ENCODE measurements at regions not wholly inside any gene's neighbourhood (a gene's known extent, or its start where the extent isn't known, plus 50 kb on each side); places are given as distances from the start of the nearest gene placed in this dataset.

DNA sequence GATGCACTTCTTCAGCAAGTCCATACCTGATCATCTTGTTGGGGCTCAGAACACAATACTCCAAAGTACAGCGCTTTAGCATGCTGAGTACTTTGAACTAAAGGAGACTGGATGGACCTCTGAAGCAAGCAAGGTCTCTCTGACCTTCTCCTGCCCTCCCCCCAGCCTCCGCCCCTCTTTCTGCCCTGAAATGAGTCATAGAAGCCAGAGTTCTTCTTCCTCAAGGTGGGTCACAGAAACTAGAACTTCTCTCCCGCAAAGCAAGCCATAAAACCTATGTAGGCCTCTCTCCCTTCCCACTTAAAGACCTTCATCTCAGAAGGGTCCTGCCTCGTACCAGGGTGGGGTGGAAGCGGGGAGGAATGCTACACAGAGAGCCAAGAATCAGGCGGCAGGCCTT, 230.5 kb upstream of the PROK2 start:
- Mint-ChIP-seq H3K27me3 (peaks cover 8% of the 10 kb centered on the region), H3K9me3 (no peaks in the 10 kb centered on the region), H3K4me3 (no peak overlapping the region), H3K36me3 (ENCODE audit: low read depth) (no peaks in the 10 kb centered on the region), H3K4me1 (ENCODE audit: low read depth) (peaks cover 20% of the 10 kb centered on the region), H3K27ac (no peak overlapping the region)
- DNase-seq: no peak

DNA sequence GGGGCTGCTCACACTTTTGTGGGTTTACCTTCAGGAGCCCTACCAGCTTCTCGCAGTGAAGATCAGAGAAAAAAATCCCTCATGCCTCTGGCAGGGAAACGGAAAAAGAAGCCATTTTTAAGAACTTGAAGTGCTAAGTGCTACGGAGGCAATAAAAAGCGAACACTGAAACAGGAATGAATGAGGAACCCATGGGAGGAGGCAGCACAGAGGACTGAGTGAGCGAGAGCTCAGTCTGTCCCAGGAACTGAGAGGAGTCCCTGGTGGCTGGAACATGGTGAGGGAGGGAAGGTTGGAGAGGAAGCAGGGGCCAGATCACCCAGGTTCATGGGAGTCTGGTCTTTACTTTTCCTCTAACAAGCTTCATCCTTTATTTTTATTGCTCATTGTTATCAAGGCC, 228.1 kb upstream of the PROK2 start:
- peaks cover 19% of the 10 kb centered on the region for H3K4me1 Mint-ChIP-seq (ENCODE audit: low read depth)
- peaks cover 11% of the 10 kb centered on the region for H3K27me3 Mint-ChIP-seq
- H3K4me3 Mint-ChIP-seq: no peak overlapping the region
- H3K36me3 Mint-ChIP-seq (ENCODE audit: low read depth): no peaks in the 10 kb centered on the region
- H3K9me3 Mint-ChIP-seq: no peaks in the 10 kb centered on the region
- DNase-seq: no peak
- H3K27ac Mint-ChIP-seq: no peak overlapping the region

DNA sequence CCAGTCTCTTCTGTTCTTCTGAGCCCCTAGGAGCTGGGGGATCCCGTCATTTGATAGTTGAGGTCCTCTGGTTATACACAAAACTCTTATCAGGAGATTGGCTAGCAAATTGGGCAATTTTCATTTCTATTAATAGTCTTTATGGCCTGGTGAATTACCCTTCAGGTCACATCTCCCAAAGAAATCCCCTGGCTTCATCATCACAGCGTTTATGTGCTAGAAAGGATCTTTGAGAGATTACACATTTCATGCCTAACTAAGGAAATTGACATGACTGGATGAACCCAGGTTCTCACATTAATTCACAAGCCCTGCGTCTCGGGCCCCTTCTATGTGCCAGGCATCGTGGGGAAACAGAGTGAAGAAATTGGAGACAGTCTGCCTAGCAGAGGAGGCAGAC, 227.4 kb upstream of the PROK2 start:
- Mint-ChIP-seq H3K27me3 (peaks cover 14% of the 10 kb centered on the region), H3K27ac (no peak overlapping the region), H3K4me3 (no peak overlapping the region), H3K36me3 (ENCODE audit: low read depth) (no peaks in the 10 kb centered on the region), H3K4me1 (ENCODE audit: low read depth) (peaks cover 14% of the 10 kb centered on the region), H3K9me3 (no peaks in the 10 kb centered on the region)
- DNase-seq: no peak

DNA sequence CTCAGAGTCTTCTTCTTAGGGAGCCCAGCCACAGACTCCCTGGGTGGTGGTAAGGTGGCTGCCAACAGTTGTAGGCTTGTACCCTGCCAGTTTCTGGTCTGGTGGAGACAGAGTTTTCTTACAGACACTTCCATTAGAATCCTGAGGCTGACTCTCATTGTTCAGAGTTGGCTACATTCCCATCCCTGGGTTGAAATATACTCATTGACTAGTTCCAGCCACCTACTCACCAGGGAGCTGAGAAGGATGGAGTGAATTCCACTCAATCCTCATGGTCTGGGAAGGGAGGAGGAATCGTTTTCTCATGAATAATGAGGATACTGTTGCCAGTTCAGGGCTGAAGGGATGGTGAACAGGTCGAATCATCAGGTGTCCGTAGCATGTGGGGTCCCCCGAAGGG, 226.5 kb upstream of the PROK2 start:
- DNase-seq: no peak
- H3K36me3 Mint-ChIP-seq (ENCODE audit: low read depth): no peaks in the 10 kb centered on the region
- no peak overlapping the region for H3K27ac Mint-ChIP-seq
- H3K9me3 Mint-ChIP-seq: no peaks in the 10 kb centered on the region
- H3K27me3 Mint-ChIP-seq: peaks cover 14% of the 10 kb centered on the region
- peaks cover 14% of the 10 kb centered on the region for H3K4me1 Mint-ChIP-seq (ENCODE audit: low read depth)
- no peak overlapping the region for H3K4me3 Mint-ChIP-seq

DNA sequence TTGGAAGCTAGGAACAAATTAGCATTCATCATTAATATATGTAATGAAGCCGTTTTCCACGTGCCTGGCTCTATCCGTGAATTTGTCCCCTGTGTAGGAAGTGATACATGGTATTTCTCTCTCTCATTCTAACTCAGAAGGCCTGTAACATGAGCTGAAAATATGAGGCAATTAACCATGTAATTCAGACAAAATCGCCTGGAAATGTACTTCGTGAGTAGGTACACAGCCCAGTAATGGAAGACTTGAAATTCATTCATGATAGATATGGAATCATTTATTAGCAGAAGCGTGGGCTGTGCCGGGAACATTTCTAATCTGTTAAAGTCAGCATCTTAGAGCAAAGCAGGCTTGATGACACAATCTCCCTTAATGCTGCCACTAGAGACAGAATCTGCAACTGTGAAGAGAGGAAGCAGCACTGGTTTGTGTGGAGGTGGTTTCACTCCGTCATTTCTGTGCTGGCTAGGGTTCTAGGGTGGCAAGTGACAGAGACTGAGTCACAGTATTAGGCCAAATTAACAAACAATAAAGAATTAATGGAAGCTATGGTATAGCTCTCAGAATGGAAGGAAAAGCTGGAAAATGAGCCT, 225.0 kb upstream of the PROK2 start:
- no peak for DNase-seq
- H3K27me3 Mint-ChIP-seq: peaks cover 14% of the 10 kb centered on the region
- H3K4me1 Mint-ChIP-seq (ENCODE audit: low read depth): peaks cover 12% of the 10 kb centered on the region
- H3K36me3 Mint-ChIP-seq (ENCODE audit: low read depth): no peaks in the 10 kb centered on the region
- H3K9me3 Mint-ChIP-seq: no peaks in the 10 kb centered on the region
- H3K27ac Mint-ChIP-seq: no peak overlapping the region
- H3K4me3 Mint-ChIP-seq: no peak overlapping the region

DNA sequence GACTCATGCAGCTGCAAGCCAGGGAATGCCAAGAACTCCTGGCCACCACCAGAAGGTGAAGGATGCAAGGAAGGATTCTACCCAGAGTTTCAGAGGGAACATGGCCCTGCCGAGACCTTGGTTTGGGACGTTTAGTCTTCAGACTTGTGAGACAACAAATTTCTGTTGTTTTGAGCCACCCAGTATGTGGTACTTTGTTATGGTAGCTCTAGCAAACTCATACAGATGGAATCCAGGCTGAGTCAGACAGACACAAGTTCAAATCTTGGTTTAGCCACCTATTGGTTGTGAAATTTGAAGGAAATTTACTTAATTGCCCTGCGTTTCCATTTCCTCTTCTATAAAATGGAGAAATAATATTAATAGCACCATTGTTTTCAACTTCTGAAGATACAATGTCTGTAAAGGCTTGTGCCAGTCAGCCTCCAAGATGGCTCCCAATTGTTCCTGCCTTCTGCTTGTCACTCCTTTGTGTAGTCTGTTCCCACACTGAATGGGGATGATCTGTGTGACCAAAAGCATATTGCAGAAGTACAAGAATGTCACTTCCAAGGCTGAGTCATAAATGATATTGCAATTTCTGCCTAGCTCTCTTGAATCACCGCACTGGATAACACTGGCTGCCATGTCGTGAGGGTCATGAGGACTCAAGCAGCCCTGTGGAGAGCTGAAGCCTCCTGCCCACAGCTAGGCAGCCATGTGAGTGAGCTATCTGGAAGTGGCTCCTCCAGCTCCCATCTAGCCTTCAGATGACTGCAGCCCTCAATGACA, 223.5 kb upstream of the PROK2 start:
- Mint-ChIP-seq H3K9me3 (no peaks in the 10 kb centered on the region), H3K4me3 (no peak overlapping the region), H3K27ac (no peak overlapping the region), H3K27me3 (peaks cover 12% of the 10 kb centered on the region), H3K36me3 (ENCODE audit: low read depth) (no peaks in the 10 kb centered on the region), H3K4me1 (ENCODE audit: low read depth) (peaks cover 13% of the 10 kb centered on the region)
- no peak for DNase-seq

DNA sequence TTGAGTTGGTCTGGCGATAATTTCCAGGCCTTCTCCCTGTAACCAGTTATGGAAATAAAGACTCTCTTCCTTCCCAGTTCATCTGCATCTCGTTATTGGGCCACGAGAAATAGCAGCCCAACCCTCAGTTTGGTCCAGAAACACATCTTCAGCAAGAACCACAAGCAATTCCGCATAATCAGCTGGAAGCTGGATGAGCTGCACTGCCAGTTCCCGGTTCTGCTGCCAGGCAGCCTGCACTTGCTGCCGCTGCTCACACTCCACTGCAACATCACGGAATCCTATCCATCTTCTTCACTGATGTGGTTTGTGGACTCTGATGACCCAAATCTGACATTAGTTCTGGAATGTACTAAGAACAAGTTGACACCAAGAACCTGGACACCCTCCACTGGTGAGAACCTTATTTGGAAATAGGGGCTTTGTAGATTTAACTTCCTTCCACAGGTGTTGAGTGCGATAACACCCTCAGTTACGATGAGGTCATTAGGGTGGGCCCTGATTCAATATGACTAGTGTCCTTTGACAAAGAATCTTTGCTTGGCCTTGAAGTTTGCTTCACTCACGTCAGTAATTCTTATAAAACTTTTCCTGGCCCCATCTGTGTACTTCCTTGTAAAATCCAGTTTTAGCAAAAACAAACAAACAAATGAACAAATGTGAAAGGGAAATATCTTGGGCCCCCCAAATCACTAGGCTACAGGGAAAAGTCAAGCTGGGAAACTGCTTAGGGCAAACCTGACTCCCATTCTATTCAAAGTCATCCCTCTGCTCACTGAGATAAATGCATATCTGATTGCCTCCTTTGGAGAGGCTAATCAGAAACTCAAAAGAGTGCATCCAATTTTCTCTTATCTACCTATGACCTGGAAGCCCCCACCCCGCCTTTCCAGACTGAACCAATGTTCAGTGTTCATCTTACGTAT, 221.9 kb upstream of the PROK2 start:
- H3K36me3 Mint-ChIP-seq (ENCODE audit: low read depth): no peaks in the 10 kb centered on the region
- no peaks in the 10 kb centered on the region for H3K9me3 Mint-ChIP-seq
- H3K4me3 Mint-ChIP-seq: no peak overlapping the region
- no peak for DNase-seq
- no peak overlapping the region for H3K27ac Mint-ChIP-seq
- peaks cover 13% of the 10 kb centered on the region for H3K4me1 Mint-ChIP-seq (ENCODE audit: low read depth)
- peaks cover 17% of the 10 kb centered on the region for H3K27me3 Mint-ChIP-seq

DNA sequence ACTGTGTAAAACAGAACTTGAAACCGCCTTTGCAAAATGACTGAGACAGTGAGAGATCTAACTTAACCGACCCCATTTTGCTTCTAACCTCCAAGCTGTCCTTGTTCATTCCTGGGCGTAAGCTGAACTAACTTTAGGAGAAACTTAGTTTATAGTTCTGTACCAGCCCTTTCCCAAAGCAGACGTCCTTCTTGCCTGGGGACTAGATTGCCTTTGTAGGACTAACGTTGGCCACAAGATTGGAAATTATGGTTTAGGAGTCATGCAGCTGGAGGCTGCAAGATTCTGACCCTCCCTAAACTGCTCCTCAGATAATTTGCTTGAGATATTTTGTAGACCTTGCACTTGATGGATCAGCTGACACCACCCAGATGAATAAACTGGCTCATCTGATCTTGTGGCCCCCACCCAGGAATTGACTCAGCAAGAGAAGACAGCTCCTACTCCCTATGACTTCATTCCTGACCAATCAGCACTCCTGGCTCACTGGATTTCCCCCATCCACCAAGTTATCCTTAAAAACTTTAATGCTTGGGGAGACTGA, 219.9 kb upstream of the PROK2 start:
- no peak overlapping the region for H3K27ac Mint-ChIP-seq
- no peaks in the 10 kb centered on the region for H3K9me3 Mint-ChIP-seq
- peaks cover 14% of the 10 kb centered on the region for H3K27me3 Mint-ChIP-seq
- no peak for DNase-seq
- H3K4me3 Mint-ChIP-seq: no peak overlapping the region
- peaks cover 6% of the 10 kb centered on the region for H3K4me1 Mint-ChIP-seq (ENCODE audit: low read depth)
- no peaks in the 10 kb centered on the region for H3K36me3 Mint-ChIP-seq (ENCODE audit: low read depth)

DNA sequence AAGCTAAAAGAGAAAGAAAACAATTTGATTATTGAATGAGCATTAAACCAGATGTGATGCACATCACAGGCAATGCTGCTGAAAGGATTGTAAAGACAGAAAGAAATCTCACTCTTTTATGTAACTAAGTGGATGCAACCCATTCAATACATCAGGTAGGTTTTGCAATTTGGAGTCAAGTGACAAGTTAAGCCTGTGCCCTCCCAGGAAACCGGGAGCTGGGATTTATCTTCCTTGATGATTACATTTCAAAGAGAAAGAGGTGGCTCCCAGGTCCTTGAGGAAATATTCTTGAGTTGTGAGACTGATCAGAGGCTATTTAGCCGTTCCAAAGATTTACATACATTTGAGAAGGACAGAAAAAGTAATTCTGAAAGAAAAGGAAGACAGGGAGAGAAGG, 219.0 kb upstream of the PROK2 start:
- Mint-ChIP-seq H3K4me1 (ENCODE audit: low read depth) (peaks cover 12% of the 10 kb centered on the region), H3K27me3 (peaks cover 14% of the 10 kb centered on the region), H3K9me3 (peaks cover 4% of the 10 kb centered on the region), H3K4me3 (no peak overlapping the region), H3K27ac (no peak overlapping the region), H3K36me3 (ENCODE audit: low read depth) (no peaks in the 10 kb centered on the region)
- no peak for DNase-seq

DNA sequence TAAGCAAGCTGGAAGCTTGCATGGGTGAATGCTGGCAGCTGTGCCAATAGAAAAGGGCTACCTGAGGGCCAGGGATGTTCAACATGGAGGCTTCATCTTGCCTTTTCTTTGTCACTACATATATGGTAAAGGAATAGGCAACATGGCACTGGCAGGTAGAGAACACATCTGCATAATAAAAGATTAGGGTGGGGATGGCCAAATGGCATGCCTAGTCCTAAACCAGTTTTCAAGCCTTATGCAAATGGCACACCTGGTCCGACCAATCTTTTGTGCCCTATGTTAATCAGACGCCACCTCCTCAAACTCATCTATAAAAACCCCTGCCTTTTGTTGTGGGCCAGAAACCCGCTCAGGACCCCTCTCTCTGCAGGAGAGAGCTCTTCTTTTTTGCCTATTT, 216.8 kb upstream of the PROK2 start:
- peaks cover 30% of the 10 kb centered on the region for H3K4me1 Mint-ChIP-seq (ENCODE audit: low read depth)
- no peak overlapping the region for H3K4me3 Mint-ChIP-seq
- no peak overlapping the region for H3K27ac Mint-ChIP-seq
- H3K27me3 Mint-ChIP-seq: peaks cover 16% of the 10 kb centered on the region
- DNase-seq: no peak
- peaks cover 6% of the 10 kb centered on the region for H3K9me3 Mint-ChIP-seq
- H3K36me3 Mint-ChIP-seq (ENCODE audit: low read depth): no peaks in the 10 kb centered on the region

DNA sequence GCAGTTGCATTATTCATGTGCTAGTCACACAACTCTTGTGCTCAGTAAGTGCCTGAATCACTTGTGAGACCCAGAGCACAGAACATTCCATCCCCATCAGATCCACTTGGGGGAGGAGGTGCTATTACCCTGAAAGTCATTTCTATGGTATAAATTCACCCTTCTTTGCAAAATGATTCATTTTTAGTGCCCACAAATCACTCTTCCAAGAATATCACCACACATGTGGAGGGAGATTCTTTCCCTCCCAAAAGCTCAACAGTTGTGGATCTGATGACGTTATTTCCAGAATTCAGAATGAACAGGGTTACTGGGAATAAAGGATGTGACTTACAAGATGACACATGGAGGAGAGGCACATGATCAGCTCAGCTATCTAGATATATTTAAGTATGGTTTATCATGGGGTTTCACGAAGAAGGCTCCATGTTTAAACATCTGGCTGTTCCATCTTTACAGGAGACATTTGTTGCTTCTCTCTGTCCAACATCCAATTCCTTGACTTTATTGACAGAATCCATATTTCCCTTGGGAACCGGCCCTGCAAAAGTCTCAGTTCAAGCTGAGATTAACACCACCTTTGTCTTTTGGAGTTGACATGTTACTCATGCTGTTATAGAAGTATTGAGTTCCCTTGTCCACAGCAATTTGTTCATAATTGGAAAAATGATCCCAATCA, 214.2 kb upstream of the PROK2 start:
- Mint-ChIP-seq H3K27ac (peak overlapping the region; percentile 88), H3K4me3 (no peak overlapping the region), H3K36me3 (ENCODE audit: low read depth) (no peaks in the 10 kb centered on the region), H3K9me3 (peaks cover 6% of the 10 kb centered on the region), H3K4me1 (ENCODE audit: low read depth) (peaks cover 34% of the 10 kb centered on the region), H3K27me3 (peaks cover 22% of the 10 kb centered on the region)
- no peak for DNase-seq

DNA sequence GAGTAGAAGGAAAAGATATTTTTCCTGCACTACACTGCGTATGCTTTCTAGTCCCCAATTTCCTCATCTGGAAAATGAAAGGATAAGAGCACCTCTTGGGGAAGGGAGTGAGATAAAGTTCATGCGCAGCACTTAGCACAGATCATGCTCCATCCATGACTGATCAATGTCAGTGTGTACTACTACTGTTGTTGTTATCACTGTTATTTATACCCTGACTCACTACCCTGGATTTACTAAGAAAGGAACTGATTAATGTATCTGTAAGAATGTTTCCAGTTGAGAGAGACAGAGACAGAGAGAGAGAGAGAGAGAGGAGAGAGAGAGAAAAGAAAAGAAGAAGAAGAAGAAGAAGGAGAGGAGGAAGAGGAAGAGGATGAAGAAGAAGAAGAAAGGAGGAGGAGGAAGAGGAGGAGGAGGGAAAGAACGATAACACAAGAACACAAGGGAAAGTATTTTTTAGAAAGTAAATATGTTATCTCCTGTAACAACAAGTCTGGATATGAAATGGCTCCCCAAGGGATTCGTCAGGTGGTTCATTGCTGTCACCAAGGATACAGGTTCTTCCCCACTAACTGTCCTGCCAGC, 212.2 kb upstream of the PROK2 start:
- H3K27ac Mint-ChIP-seq: peak overlapping the region; percentile 44
- no peak overlapping the region for H3K4me3 Mint-ChIP-seq
- peaks cover 41% of the 10 kb centered on the region for H3K4me1 Mint-ChIP-seq (ENCODE audit: low read depth)
- H3K9me3 Mint-ChIP-seq: peaks cover 10% of the 10 kb centered on the region
- peaks cover 20% of the 10 kb centered on the region for H3K27me3 Mint-ChIP-seq
- no peaks in the 10 kb centered on the region for H3K36me3 Mint-ChIP-seq (ENCODE audit: low read depth)
- no peak for DNase-seq

DNA sequence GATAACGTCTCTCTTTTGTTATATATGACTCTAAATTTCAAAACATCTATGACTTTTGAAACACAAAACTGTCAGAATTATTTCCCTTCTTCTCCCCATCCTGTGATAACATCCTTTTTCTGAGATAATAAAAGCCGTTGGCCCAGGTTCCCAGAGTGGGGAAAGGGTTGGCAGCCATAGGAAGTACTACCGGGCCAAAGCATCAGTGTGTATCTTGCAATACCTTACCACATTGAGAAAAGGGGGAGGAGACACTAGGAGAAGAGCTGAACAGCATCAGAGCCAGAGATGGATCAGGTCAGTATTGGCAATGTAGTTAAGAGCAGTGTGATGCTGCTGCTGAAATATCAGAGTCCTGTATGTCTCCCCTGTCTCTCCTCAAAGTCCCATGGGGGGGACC, 210.0 kb upstream of the PROK2 start:
- Mint-ChIP-seq H3K4me1 (ENCODE audit: low read depth) (peaks cover 45% of the 10 kb centered on the region), H3K4me3 (no peak overlapping the region), H3K9me3 (peaks cover 16% of the 10 kb centered on the region), H3K36me3 (ENCODE audit: low read depth) (no peaks in the 10 kb centered on the region), H3K27ac (peak overlapping the region; percentile 5), H3K27me3 (peaks cover 15% of the 10 kb centered on the region)
- DNase-seq: no peak

DNA sequence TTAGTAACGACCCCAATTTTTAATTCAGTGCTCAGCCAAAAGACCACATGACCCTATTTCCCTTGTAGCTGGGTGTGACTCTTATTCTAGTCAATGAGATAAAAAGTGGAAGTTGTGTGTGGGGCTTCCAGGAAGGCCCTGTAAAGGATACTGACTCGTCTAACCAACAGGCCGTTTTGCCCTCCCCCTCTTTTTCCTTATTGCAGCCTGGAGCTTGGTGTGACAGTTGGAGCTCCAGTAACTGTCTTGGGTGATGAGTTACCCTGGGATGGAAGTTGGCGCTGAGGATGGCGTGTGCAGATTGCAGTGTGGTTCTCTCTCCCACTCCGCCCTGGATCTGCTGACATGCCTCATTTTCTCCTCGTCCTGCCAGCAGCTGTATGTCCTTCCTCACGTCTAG, 209.3 kb upstream of the PROK2 start:
- H3K27me3 Mint-ChIP-seq: peaks cover 15% of the 10 kb centered on the region
- peaks cover 40% of the 10 kb centered on the region for H3K4me1 Mint-ChIP-seq (ENCODE audit: low read depth)
- H3K9me3 Mint-ChIP-seq: peaks cover 12% of the 10 kb centered on the region
- no peak overlapping the region for H3K27ac Mint-ChIP-seq
- no peak overlapping the region for H3K4me3 Mint-ChIP-seq
- H3K36me3 Mint-ChIP-seq (ENCODE audit: low read depth): no peaks in the 10 kb centered on the region
- no peak for DNase-seq
